NT2/D1 (cell line): ENCODE measurements at regions not wholly inside any gene's neighbourhood (a gene's known extent, or its start where the extent isn't known, plus 50 kb on each side); places are given as distances from the start of the nearest gene placed in this dataset.

Source experiments
- YY1 ChIP-seq: IDR thresholded peaks from 2 replicates; pipeline ENCODE4 v1.6.1; 2011; ENCODE audit not compliant: insufficient read length, insufficient read depth
- ZNF274 ChIP-seq: IDR thresholded peaks from 2 replicates; pipeline ENCODE4 v1.6.1; 2011; ENCODE audit warnings: mild to moderate bottlenecking, low read depth, low read length

DNA sequence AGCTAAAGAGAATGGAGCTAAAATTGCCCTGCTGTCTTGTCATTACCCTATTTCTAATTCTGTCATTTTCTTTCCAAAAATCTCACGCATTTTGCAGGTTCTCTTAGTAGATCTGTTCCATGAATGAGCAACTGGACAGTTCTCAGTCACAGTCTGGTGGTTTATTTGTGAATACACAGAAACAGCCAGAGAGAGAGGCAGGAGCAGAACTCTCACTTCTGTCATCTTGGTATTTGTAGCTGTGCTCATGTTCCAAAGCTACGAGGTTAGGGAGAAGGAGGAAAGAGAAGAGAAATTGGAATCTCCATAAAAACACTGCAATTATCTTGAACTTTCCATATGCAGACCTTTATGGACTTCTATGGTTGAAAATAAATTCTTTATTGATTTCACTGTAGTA is 118.0 kb upstream of the OR13F1 start:
- TF ChIP-seq YY1 = no peak
- TF ChIP-seq ZNF274 = no peak
